ENCODE measurements at regions not wholly inside any gene's neighbourhood (a gene's known extent, or its start where the extent isn't known, plus 50 kb on each side); places are given as distances from the start of the nearest gene placed in this dataset.

DNA sequence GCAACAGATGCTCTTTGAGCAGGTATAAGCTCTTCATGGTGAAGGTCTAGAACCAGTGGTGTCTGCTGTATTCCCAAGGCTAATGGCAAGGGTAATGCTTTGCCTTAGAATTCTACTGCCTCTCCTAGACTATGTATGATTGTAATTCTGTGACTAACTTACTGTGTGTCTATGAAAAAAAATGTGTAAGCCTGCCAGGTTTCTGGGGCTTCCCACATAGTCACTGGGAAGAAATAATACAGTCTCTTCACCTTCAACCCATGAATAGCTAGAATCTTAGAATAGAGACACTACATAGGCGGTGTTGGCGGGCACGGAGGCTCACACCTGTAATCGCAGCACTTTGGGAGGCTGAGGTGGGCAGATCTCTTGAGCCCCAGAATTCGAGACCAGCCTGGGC is 84.1 kb downstream of the C11orf91 start:
- Histone ChIP-seq H3K4me1 (ENCODE audit: control insufficient read depth in 1 of 2, low read depth in 2 of 2) (peaks cover 7 to 13% of the 10 kb centered on the region in 2 donors), H3K27me3 (replicated peaks; ENCODE audit: insufficient read depth) (no peaks in the 10 kb centered on the region), H3K4me3 (no peak overlapping the region), H3K36me3 (no peaks in the 10 kb centered on the region), H3K9me3 (no peaks in the 10 kb centered on the region), H3K27ac (no peak overlapping the region)
- TF ChIP-seq, protein P1, sequence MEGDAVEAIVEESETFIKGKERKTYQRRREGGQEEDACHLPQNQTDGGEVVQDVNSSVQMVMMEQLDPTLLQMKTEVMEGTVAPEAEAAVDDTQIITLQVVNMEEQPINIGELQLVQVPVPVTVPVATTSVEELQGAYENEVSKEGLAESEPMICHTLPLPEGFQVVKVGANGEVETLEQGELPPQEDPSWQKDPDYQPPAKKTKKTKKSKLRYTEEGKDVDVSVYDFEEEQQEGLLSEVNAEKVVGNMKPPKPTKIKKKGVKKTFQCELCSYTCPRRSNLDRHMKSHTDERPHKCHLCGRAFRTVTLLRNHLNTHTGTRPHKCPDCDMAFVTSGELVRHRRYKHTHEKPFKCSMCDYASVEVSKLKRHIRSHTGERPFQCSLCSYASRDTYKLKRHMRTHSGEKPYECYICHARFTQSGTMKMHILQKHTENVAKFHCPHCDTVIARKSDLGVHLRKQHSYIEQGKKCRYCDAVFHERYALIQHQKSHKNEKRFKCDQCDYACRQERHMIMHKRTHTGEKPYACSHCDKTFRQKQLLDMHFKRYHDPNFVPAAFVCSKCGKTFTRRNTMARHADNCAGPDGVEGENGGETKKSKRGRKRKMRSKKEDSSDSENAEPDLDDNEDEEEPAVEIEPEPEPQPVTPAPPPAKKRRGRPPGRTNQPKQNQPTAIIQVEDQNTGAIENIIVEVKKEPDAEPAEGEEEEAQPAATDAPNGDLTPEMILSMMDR (IDR thresholded peaks at IDR 0.05), result no peak
- DNase-seq (ENCODE audit: low spot score) (no peak), ATAC-seq (ENCODE audit: insufficient number of reproducible peaks, low FRiP score, low read depth) (no peak)

DNA sequence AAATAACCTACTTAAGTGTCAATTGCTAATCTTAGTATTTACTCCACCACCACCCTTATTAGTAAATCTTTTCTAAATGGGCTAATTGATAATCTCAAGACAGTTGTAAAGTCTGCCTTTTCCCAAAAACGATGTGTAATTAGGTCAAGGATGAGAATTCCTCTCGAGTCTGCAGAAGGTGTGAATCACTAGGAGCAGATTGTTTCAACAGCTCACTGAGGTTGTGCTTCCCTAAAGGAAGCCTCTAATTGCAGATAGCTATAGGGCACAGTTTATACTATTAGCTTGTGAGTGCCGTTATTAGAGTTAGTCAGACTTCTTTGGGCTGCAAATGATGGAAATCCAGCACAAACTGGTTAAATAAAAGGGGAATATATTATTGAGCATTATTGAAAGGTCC is 84.9 kb downstream of the C11orf91 start:
- Histone ChIP-seq H3K27ac (no peak overlapping the region), H3K4me1 (ENCODE audit: control insufficient read depth in 1 of 2, low read depth in 2 of 2) (peaks cover under 1 to 5% of the 10 kb centered on the region in 2 donors), H3K9me3 (no peaks in the 10 kb centered on the region), H3K4me3 (no peak overlapping the region), H3K36me3 (no peaks in the 10 kb centered on the region), H3K27me3 (replicated peaks; ENCODE audit: insufficient read depth) (no peaks in the 10 kb centered on the region)
- DNase-seq (ENCODE audit: low spot score), result no peak
- ATAC-seq (ENCODE audit: insufficient number of reproducible peaks, low FRiP score, low read depth), result no peak
- TF ChIP-seq, protein P1 (IDR thresholded peaks at IDR 0.05), result no peak

DNA sequence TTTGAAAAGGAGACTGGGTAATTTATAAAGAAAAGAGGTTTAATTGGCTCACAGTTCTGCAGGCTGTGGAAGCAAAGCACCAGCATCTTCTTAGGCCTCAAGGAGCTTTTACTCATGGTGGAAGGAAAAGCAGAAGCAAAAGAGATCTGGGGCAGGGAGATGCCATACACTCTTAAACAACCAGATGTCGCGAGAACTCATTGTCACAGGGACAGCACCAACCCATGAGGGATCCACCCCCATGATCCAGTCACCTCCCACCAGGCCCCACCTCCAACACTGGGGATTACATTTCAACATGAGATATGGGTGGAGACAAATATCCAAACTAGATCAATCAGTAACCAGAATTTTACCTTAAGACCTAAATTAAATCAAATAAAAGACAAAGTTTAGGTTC is 87.2 kb downstream of the C11orf91 start:
- H3K36me3 ChIP-seq, result no peaks in the 10 kb centered on the region
- no peaks in the 10 kb centered on the region for H3K4me1 ChIP-seq (ENCODE audit: control insufficient read depth in 1 of 2, low read depth in 2 of 2)
- ATAC-seq (ENCODE audit: insufficient number of reproducible peaks, low FRiP score, low read depth) (no peak), DNase-seq (ENCODE audit: low spot score) (no peak)
- no peaks in the 10 kb centered on the region for H3K9me3 ChIP-seq
- H3K27me3 ChIP-seq (replicated peaks; ENCODE audit: insufficient read depth), result no peaks in the 10 kb centered on the region
- no peak overlapping the region for H3K27ac ChIP-seq
- TF ChIP-seq, protein P1 (IDR thresholded peaks at IDR 0.05), result no peak
- H3K4me3 ChIP-seq, result no peak overlapping the region

DNA sequence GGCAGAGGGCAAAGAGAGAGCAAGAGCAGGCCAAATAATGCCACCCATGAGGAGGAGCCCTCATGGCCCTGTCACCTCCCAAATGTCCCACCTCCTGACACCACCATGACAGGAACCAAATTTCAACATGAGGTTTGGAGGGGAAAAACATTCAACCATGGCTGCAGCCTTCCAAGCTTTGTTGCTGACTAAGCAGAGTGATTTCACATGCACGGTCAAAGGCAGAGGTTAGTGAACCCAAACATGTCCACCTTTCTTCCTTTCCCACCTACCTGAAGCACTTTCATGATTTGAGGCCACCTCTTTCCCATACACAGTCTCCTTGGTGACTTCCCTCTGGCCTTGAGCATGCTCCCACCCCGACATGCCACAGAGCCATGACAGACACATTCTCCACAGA is 89.7 kb downstream of the C11orf91 start:
- Histone ChIP-seq H3K27me3 (replicated peaks; ENCODE audit: insufficient read depth) (no peaks in the 10 kb centered on the region), H3K36me3 (no peaks in the 10 kb centered on the region), H3K4me3 (no peak overlapping the region), H3K4me1 (ENCODE audit: control insufficient read depth in 1 of 2, low read depth in 2 of 2) (no peaks in the 10 kb centered on the region), H3K27ac (no peak overlapping the region), H3K9me3 (no peaks in the 10 kb centered on the region)
- no peak for DNase-seq (ENCODE audit: low spot score)
- no peak for ATAC-seq (ENCODE audit: insufficient number of reproducible peaks, low FRiP score, low read depth)
- TF ChIP-seq, protein P1 (IDR thresholded peaks at IDR 0.05), result no peak

DNA sequence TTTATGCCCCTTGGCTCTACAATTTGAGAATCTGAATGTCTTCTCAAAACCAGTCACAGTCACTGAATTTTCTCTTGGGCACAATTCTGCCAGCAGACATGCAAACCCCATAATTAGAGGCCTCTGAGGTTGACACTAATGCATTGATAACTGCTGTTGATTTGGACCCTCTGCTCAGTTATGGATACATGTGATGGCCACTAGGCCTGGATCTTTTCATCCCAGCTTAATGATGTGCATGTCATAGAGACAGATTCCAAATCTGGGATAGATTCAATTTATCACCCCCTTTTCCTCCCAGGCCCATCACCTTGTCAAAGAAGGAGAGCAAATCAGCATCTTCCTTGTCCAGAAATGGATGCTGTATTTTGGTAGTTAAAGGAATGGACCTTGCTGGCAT is 92.2 kb downstream of the C11orf91 start:
- Histone ChIP-seq H3K4me1 (ENCODE audit: control insufficient read depth in 1 of 2, low read depth in 2 of 2) (no peaks in the 10 kb centered on the region), H3K36me3 (no peaks in the 10 kb centered on the region), H3K9me3 (no peaks in the 10 kb centered on the region), H3K27ac (no peak overlapping the region), H3K27me3 (replicated peaks; ENCODE audit: insufficient read depth) (no peaks in the 10 kb centered on the region), H3K4me3 (no peak overlapping the region)
- TF ChIP-seq, protein P1 (IDR thresholded peaks at IDR 0.05), result no peak
- ATAC-seq (ENCODE audit: insufficient number of reproducible peaks, low FRiP score, low read depth) (no peak), DNase-seq (ENCODE audit: low spot score) (no peak)

Measured in thoracic aorta (tissue), 2 donors.